ENCODE measurements at regions not wholly inside any gene's neighbourhood (a gene's known extent, or its start where the extent isn't known, plus 50 kb on each side); places are given as distances from the start of the nearest gene placed in this dataset.

DNA sequence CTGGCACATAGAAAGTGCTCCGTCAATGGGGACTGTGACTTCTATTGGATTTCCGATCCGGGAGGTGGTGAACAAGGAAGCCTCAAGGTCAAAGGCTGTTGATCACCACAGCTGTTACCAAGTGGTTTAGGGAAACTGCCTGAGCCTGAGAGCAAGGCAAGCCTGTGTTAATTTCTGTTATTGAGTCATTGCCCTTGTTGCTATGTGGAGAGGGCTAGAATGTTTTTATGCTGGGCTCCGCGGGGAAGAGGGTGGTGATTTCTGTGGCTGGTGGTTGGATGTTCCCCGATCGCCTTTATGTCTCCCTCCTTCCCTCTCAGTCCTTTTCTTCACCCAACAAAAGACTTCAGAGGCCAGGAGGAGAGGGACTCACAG lies 108.5 kb upstream of the ALX4 start:
- no peak for DNase-seq
- no peaks in the 10 kb centered on the region for H3K4me1 ChIP-seq
- no peaks in the 10 kb centered on the region for H3K9me3 ChIP-seq
- TF ChIP-seq POLR2A (IDR thresholded peaks at IDR 0.05) = no peak
- no peak for TF ChIP-seq CTCF (IDR thresholded peaks at IDR 0.05)
- no peaks in the 10 kb centered on the region for H3K36me3 ChIP-seq
- no peak overlapping the region for H3K4me3 ChIP-seq
- intact Hi-C loops (cut with DNase I; ENCODE audit: low total_unique reads) = no loop called here
- H3K27ac ChIP-seq = no peak overlapping the region
- no peaks in the 10 kb centered on the region for H3K27me3 ChIP-seq

DNA sequence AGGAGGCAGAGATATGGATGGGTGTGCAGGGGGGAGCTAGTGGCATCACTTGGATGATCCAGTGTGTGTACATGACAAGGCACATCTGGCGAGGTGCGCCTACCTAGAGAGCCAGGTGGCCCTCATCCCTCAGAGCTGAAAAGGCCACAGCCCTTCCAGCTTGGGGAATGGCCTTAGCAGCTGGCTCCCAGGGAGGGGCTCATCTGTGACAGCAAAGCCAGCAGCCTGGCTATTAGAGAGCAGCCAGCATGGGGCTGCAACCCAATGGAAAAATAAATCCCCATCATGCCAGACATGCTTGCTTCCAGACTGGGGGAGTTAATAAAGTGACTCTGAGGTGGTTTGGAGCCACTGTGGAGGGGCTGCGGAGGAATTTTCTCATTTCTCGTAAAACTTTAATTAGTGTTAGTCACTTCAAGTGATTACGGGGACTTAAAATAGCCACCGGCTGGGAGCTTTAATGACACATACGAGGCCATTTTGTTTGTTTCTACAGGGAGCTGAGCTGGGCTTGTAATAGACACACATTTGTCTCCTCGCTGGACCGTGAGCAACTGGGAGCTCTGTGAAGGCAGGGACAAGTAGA lies 111.2 kb upstream of the ALX4 start:
- Histone ChIP-seq H3K4me1 (no peaks in the 10 kb centered on the region), H3K4me3 (no peak overlapping the region), H3K36me3 (no peaks in the 10 kb centered on the region), H3K27ac (no peak overlapping the region), H3K9me3 (no peaks in the 10 kb centered on the region), H3K27me3 (no peaks in the 10 kb centered on the region)
- no peak for DNase-seq
- intact Hi-C loops (cut with DNase I; ENCODE audit: low total_unique reads) = no loop called here
- TF ChIP-seq CTCF (IDR thresholded peaks at IDR 0.05) = no peak
- TF ChIP-seq POLR2A (IDR thresholded peaks at IDR 0.05) = no peak

- intact Hi-C loops (cut with DNase I; ENCODE audit: low total_unique reads) = no loop called here
Observed at GRCh38 chr11:44423289-44423688, 113.3 kb upstream of the ALX4 start.

DNA sequence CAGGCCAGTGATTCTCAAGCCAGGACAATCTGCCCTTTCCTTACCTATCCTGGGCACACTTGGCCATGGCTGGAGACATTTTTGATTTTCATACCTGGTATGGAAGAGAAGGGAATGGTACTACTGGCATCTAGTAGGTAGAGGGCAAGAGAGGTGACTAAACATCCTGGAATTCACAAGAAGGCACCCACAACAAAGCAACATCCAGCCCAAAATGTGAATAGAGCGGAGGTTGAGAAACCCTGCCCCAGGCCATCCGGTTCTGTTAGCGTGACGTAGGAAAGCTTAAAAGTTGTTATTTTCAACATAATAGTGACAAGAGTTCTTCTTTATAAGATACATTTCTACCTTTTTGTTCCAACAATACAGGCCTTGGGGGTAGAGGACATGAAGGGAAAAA lies 114.9 kb upstream of the ALX4 start:
- no peak overlapping the region for H3K27ac ChIP-seq
- intact Hi-C loops (cut with DNase I; ENCODE audit: low total_unique reads) = no loop called here
- no peaks in the 10 kb centered on the region for H3K4me1 ChIP-seq

More at GRCh38 chr11:44423289-44423688, 113.3 kb upstream of the ALX4 start:
- no peak overlapping the region for H3K27ac ChIP-seq
- H3K4me1 ChIP-seq = no peaks in the 10 kb centered on the region
- H3K4me3 ChIP-seq = no peak overlapping the region
- no peaks in the 10 kb centered on the region for H3K9me3 ChIP-seq
- H3K36me3 ChIP-seq = no peaks in the 10 kb centered on the region
- no peaks in the 10 kb centered on the region for H3K27me3 ChIP-seq
- TF ChIP-seq POLR2A (IDR thresholded peaks at IDR 0.05) = no peak
- TF ChIP-seq CTCF (IDR thresholded peaks at IDR 0.05) = no peak
- DNase-seq = no peak

GRCh38 chr11:44426119-44426518 lies 116.2 kb upstream of the ALX4 start:
- H3K27ac ChIP-seq = no peak overlapping the region
- TF ChIP-seq POLR2A (IDR thresholded peaks at IDR 0.05) (no peak), CTCF (IDR thresholded peaks at IDR 0.05) (no peak)
- H3K4me1 ChIP-seq = no peaks in the 10 kb centered on the region
- H3K36me3 ChIP-seq = no peaks in the 10 kb centered on the region
- intact Hi-C loops (cut with DNase I; ENCODE audit: low total_unique reads) = no loop called here
- H3K9me3 ChIP-seq = no peaks in the 10 kb centered on the region
- DNase-seq = no peak
- no peak overlapping the region for H3K4me3 ChIP-seq
- H3K27me3 ChIP-seq = no peaks in the 10 kb centered on the region

More for the DNA sequence above, 114.9 kb upstream of the ALX4 start:
- Histone ChIP-seq H3K36me3 (no peaks in the 10 kb centered on the region), H3K9me3 (no peaks in the 10 kb centered on the region), H3K27me3 (no peaks in the 10 kb centered on the region), H3K4me3 (no peak overlapping the region)
- DNase-seq = no peak
- TF ChIP-seq CTCF (IDR thresholded peaks at IDR 0.05) (no peak), POLR2A (IDR thresholded peaks at IDR 0.05) (no peak)

All from uterus (tissue), 3 donors.